GM18909 (cell line): ENCODE measurements at regions not wholly inside any gene's neighbourhood (a gene's known extent, or its start where the extent isn't known, plus 50 kb on each side); places are given as distances from the start of the nearest gene placed in this dataset.
A peak's percentile ranks its signal among the peaks of the same experiment; 100 is the strongest.

Experiments
- ATAC-seq: cut with Tn5 transposase; IDR thresholded peaks from one replicate; pipeline ENCODE4 v1.9.1; 2021; ENCODE audit warnings: mild to moderate bottlenecking; ENCODE audit not compliant: unreplicated experiment, poor library complexity

- ATAC-seq, result peak; percentile 57
These were observed 185.7 kb upstream of the ADO start for GRCh38 chr10:62618576-62619412.

GRCh38 chr10:62619413-62619738, 185.1 kb upstream of the ADO start:
- ATAC-seq, result no peak

- no peak for ATAC-seq
These were observed 184.0 kb upstream of the ADO start for GRCh38 chr10:62620491-62620890.

- no peak for ATAC-seq
These were observed 181.3 kb upstream of the ADO start for GRCh38 chr10:62623223-62623622.

GRCh38 chr10:62625484-62625883, 179.0 kb upstream of the ADO start:
- no peak for ATAC-seq

GRCh38 chr10:62626079-62626478, 178.4 kb upstream of the ADO start:
- no peak for ATAC-seq

GRCh38 chr10:62626817-62627216, 177.7 kb upstream of the ADO start:
- no peak for ATAC-seq

GRCh38 chr10:62627983-62628382, 176.5 kb upstream of the ADO start:
- ATAC-seq, result no peak

GRCh38 chr10:62631241-62631640, 173.3 kb upstream of the ADO start:
- no peak for ATAC-seq

- ATAC-seq, result peak; percentile 79
These were observed 172.3 kb upstream of the ADO start for GRCh38 chr10:62632071-62632809.

GRCh38 chr10:62633976-62634375, 170.5 kb upstream of the ADO start:
- ATAC-seq, result no peak

- no peak for ATAC-seq
These were observed 169.9 kb upstream of the ADO start for GRCh38 chr10:62634576-62634975.

GRCh38 chr10:62635127-62635526, 169.4 kb upstream of the ADO start:
- no peak for ATAC-seq

- no peak for ATAC-seq
These were observed 167.7 kb upstream of the ADO start for GRCh38 chr10:62636825-62637248.

- peak; percentile 63 for ATAC-seq
These were observed 167.1 kb upstream of the ADO start for GRCh38 chr10:62637249-62638061.

- peak; percentile 52 for ATAC-seq
These were observed 166.4 kb upstream of the ADO start for GRCh38 chr10:62638062-62638477.

GRCh38 chr10:62639144-62639543, 165.4 kb upstream of the ADO start:
- ATAC-seq, result no peak

GRCh38 chr10:62640411-62640810, 164.1 kb upstream of the ADO start:
- ATAC-seq, result no peak

- ATAC-seq, result no peak
These were observed 160.6 kb upstream of the ADO start for GRCh38 chr10:62643606-62644587.
